GM12892 (cell line): ENCODE measurements at regions not wholly inside any gene's neighbourhood (a gene's known extent, or its start where the extent isn't known, plus 50 kb on each side); places are given as distances from the start of the nearest gene placed in this dataset.
A peak's percentile ranks its signal among the peaks of the same experiment; 100 is the strongest.
"Not testable (repeated sequence)": the region's sequence is repeated elsewhere in the genome, so short reads cannot be mapped to it uniquely, and the experiment has no call there.

Experiments used
- DNase-seq: peaks from one replicate; pipeline ENCODE4 v3.0.0; 2011; ENCODE audit not compliant: insufficient read length
- FAIRE-seq: peaks from 2 replicates; lab custom pipeline; 2011; peaks lifted over from hg19 to GRCh38; lab: Jason Lieb, UNC
- POLR2A ChIP-seq: IDR thresholded peaks from 2 replicates; pipeline ENCODE4 v1.6.1; 2011; ENCODE audit warnings: low read depth, low read length, control low read depth
- POLR2AphosphoS5 ChIP-seq: IDR thresholded peaks from 2 replicates; pipeline ENCODE4 v1.6.1; 2011; ENCODE audit warnings: low read depth, low read length, control low read depth
- TAF1 ChIP-seq: IDR thresholded peaks from 2 replicates; pipeline ENCODE4 v1.6.1; 2011; ENCODE audit warnings: low read depth, mild to moderate bottlenecking, control low read depth, low read length, borderline replicate concordance

GRCh38 chr13:78078168-78078567 lies 159.5 kb upstream of the EDNRB start:
- TF ChIP-seq POLR2A, result no peak
- TF ChIP-seq TAF1, result no peak
- no peak for TF ChIP-seq POLR2AphosphoS5
- FAIRE-seq, result no peak

DNA sequence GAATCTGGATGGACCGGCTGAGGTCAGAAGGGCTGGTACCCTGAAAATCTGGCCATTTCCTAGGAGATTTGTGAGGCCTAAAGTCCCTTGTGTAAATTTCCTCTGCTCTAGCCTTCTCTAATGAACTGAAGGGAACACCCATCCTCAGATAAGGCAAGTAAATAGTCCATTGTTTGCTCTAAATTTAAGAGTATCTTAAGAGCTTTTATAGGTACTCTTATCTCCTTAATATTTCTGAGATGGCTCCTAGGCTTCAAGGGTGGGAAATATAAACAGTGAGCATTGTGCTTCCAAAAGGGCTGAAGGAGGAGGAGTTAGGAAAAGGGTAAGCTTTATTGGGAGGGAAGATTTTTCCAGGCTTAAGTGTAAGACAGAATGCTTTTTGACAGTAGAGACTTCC lies 148.7 kb upstream of the EDNRB start:
- DNase-seq, result no peak
- FAIRE-seq, result no peak

More at GRCh38 chr13:78078168-78078567, 159.5 kb upstream of the EDNRB start:
- DNase-seq, result no peak

DNA sequence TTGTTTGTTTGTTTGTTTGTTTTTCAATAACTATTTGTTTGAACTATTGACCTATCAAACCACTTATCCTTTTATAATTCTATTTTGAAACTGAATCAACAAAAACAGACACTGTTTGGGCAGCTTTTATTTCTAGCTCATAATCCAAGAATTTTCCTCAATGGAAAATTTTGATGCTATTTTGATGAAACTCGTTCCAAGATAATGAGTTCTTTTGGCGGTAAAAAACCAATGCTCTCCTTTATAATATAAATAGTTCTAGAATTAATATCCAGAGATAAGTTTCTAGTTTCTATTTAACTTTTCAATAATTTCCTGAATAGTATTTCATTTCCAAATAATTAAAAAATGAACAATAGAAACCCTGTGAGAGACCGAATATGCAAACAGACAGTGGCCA lies 146.5 kb upstream of the EDNRB start:
- TF ChIP-seq POLR2A (no peak), TAF1 (no peak), POLR2AphosphoS5 (no peak)
- DNase-seq (no peak), FAIRE-seq (no peak)

More for the DNA sequence above, 148.7 kb upstream of the EDNRB start:
- TF ChIP-seq POLR2A (no peak), POLR2AphosphoS5 (no peak), TAF1 (no peak)

DNA sequence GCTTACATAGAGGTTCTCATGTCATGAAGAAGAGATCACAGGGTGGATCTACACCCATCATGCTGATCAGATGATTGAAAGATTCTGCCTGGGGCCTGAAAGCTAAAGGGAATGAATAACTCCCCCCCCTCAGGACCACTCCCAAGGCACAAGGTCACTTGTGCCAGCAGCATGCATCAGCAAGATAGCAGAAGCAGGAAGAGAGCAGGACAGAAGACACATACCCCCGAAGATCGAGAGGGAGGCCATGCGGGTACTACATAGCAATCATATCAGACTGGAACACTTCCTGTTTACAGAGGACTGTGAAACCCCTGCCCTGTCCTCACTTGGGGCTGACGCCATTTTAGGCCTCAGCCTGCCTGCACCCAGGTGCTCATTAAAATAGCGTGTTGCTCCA lies 143.2 kb upstream of the EDNRB start:
- DNase-seq (no peak), FAIRE-seq (no peak)
- TF ChIP-seq POLR2AphosphoS5 (no peak), POLR2A (no peak), TAF1 (no peak)

DNA sequence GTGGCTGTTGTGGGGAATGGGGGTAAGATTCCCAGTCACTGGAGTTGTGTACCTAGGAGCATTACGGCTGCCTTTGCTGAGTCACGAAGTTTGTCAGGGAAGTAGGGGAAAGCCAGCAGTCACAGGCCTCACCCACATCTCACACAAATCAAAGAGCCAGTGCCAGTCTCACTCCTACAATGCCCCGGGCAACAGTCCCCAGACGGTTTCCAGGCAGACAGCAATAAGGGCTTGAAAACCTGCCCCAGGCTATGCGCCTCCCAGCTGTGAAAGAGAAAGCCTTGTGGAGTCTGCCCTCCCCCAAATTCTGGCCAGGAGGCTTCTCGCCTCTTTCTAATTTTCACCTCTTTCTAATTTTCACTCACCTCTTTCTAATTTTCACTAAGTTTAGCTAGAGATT lies 142.3 kb upstream of the EDNRB start:
- DNase-seq (no peak), FAIRE-seq (no peak)
- TF ChIP-seq POLR2A, result no peak
- TF ChIP-seq POLR2AphosphoS5, result no peak
- no peak for TF ChIP-seq TAF1

DNA sequence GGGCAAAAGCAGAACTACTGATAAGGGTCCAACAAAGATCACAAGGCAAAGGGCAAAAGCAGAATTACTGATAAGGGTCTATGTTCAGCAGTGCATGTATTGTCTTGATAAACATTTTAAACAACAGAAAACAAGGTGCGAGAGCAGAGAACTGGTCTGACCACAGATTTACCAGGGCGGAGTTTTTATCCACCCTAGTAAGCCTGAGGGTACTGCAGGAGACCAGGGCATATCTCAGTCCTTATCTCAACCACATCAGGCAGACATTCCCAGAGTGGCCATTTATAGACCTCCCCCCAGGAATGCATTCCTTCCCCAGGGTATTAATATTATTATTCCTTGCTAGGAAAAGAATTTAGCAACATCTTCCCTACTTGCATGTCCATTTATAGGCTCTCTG lies 138.2 kb upstream of the EDNRB start:
- FAIRE-seq, DNase-seq: not testable (repeated sequence)

GRCh38 chr13:78054157-78054556 lies 135.5 kb upstream of the EDNRB start:
- no peak for FAIRE-seq
- TF ChIP-seq POLR2A (no peak), POLR2AphosphoS5 (no peak), TAF1 (no peak)
- DNase-seq, result no peak

- FAIRE-seq (no peak), DNase-seq (no peak)
- no peak for TF ChIP-seq POLR2A
- no peak for TF ChIP-seq TAF1
- TF ChIP-seq POLR2AphosphoS5, result no peak
These were observed 128.5 kb upstream of the EDNRB start for GRCh38 chr13:78047151-78047550.

GRCh38 chr13:78046331-78046730 lies 127.7 kb upstream of the EDNRB start:
- TF ChIP-seq TAF1 (no peak), POLR2AphosphoS5 (no peak), POLR2A (no peak)
- DNase-seq (no peak), FAIRE-seq (peak; percentile 36)

GRCh38 chr13:78045916-78046315 lies 127.3 kb upstream of the EDNRB start:
- no peak for FAIRE-seq
- no peak for TF ChIP-seq POLR2A
- TF ChIP-seq TAF1, result no peak
- TF ChIP-seq POLR2AphosphoS5, result no peak
- no peak for DNase-seq

GRCh38 chr13:78041366-78041765 lies 122.7 kb upstream of the EDNRB start:
- not testable (repeated sequence) for FAIRE-seq, DNase-seq

GRCh38 chr13:78040205-78040830 lies 121.7 kb upstream of the EDNRB start:
- TF ChIP-seq TAF1 (no peak), POLR2AphosphoS5 (no peak), POLR2A (no peak)
- no peak for DNase-seq
- FAIRE-seq, result no peak

GRCh38 chr13:78036841-78037240 lies 118.2 kb upstream of the EDNRB start:
- FAIRE-seq, result no peak
- TF ChIP-seq POLR2A, result no peak
- TF ChIP-seq TAF1, result no peak
- TF ChIP-seq POLR2AphosphoS5, result no peak
- DNase-seq, result no peak
